Naive thymus-derived CD4-positive, alpha-beta T cell (primary cell): ENCODE measurements at regions not wholly inside any gene's neighbourhood (a gene's known extent, or its start where the extent isn't known, plus 50 kb on each side); places are given as distances from the start of the nearest gene placed in this dataset.
"Not testable (repeated sequence)": the region's sequence is repeated elsewhere in the genome, so short reads cannot be mapped to it uniquely, and the experiment has no call there.

Experiments used
- ATAC-seq: fragments of 150-1000 bp; cut with Tn5 transposase; 2 replicates; pipeline ENCODE4 v1.10.0; 2021; ENCODE audit warnings: mild to moderate bottlenecking, moderate library complexity
- CTCF ChIA-PET: fragments of 350-600 bp; sonication (Branson Sonifier 250); formaldehyde crosslinking; loops from one replicate; lab custom pipeline; 2021; ENCODE audit warnings: antibody characterized with exemption; lab: Charles Lee
- POLR2A ChIA-PET: fragments of 350-600 bp; sonication (Branson Sonifier 250); formaldehyde crosslinking; loops from one replicate; lab custom pipeline; 2021; ENCODE audit warnings: antibody characterized with exemption, inconsistent platforms; lab: Charles Lee
- DNase-seq, 9 donors: peaks; one replicate each; pipeline versions ENCODE4 v3.0.0 to v3.0.0-alpha.2; 2020 to 2022; ENCODE audit warnings: mixed read lengths in 1 of 9
- H3K27ac ChIP-seq: one replicate; pipeline ENCODE4 v1.7.0; 2013; ENCODE audit warnings: mild to moderate bottlenecking, low read depth, low read length, moderate library complexity
- H3K27me3 ChIP-seq, 2 donors: one replicate each; pipeline ENCODE4 v1.7.0; 2013; ENCODE audit warnings: low read length in 2 of 2, mild to moderate bottlenecking in 2 of 2, moderate library complexity in 2 of 2; ENCODE audit not compliant: control insufficient read depth in 2 of 2, insufficient read depth in 2 of 2
- H3K36me3 ChIP-seq, 3 experiments: 1 replicate in 2 of 3; 2 replicates in 1 of 3; pipeline ENCODE4 v1.7.0; 2013; ENCODE audit warnings: low read length in 3 of 3, mild to moderate bottlenecking in 3 of 3, moderate library complexity in 1 of 3; ENCODE audit not compliant: insufficient read depth in 3 of 3, control insufficient read depth in 2 of 3
- H3K4me1 ChIP-seq, 2 donors: one replicate each; pipeline ENCODE4 v1.7.0; 2013; ENCODE audit warnings: low read length in 2 of 2, mild to moderate bottlenecking in 2 of 2, moderate library complexity in 1 of 2; ENCODE audit not compliant: control insufficient read depth in 2 of 2, insufficient read depth in 2 of 2
- H3K4me3 ChIP-seq: 2 replicates; pipeline ENCODE4 v1.7.0; 2013; ENCODE audit warnings: mild to moderate bottlenecking, low read length
- H3K9me3 ChIP-seq, 3 experiments: 1 replicate in 2 of 3; 2 replicates in 1 of 3; pipeline ENCODE4 v1.7.0; 2013; ENCODE audit warnings: low read length in 3 of 3; ENCODE audit not compliant: control insufficient read depth in 2 of 3
- H3K27ac Mint-ChIP-seq, 9 donors: one replicate each; pipeline ENCODE4 v1.8.0; 2020 to 2022; ENCODE audit warnings: mixed read lengths in 9 of 9, mild to moderate bottlenecking in 8 of 9, moderate library complexity in 5 of 9, inconsistent platforms in 2 of 9
- H3K27me3 Mint-ChIP-seq, 5 donors: one replicate each; pipeline ENCODE4 v1.8.0; 2021 to 2022; ENCODE audit warnings: mixed read lengths in 5 of 5, mild to moderate bottlenecking in 1 of 5
- H3K36me3 Mint-ChIP-seq, 5 donors: one replicate each; pipeline ENCODE4 v1.8.0; 2020 to 2022; ENCODE audit warnings: mixed read lengths in 5 of 5, mild to moderate bottlenecking in 3 of 5, inconsistent platforms in 1 of 5
- H3K4me1 Mint-ChIP-seq, 7 donors: one replicate each; pipeline ENCODE4 v1.8.0; 2020 to 2022; ENCODE audit warnings: mixed read lengths in 7 of 7, mild to moderate bottlenecking in 3 of 7, inconsistent platforms in 1 of 7
- H3K4me3 Mint-ChIP-seq, 10 donors: one replicate each; pipeline ENCODE4 v1.8.0; 2020 to 2022; ENCODE audit warnings: mild to moderate bottlenecking in 10 of 10, mixed read lengths in 10 of 10, moderate library complexity in 6 of 10, inconsistent platforms in 2 of 10
- H3K9me3 Mint-ChIP-seq, 11 donors: one replicate each; pipeline ENCODE4 v1.8.0; 2020 to 2022; ENCODE audit warnings: mixed read lengths in 11 of 11, mild to moderate bottlenecking in 4 of 11, inconsistent platforms in 1 of 11, moderate library complexity in 1 of 11
- intact Hi-C, 2 donors: fragments of 100-400 bp; cut with micrococcal nuclease; formaldehyde crosslinking; loops; one replicate each; pipeline ENCODE4 v1.15.1; 2023

GRCh38 chr7:116408166-116408565 is 91.4 kb upstream of the CAV2 start:
- ChIA-PET POLR2A (no interaction called here), CTCF (no interaction called here)
- Histone ChIP-seq H3K27ac (no peak overlapping the region), H3K9me3 (no peaks in the 10 kb centered on the region), H3K36me3 (no peaks in the 10 kb centered on the region), H3K4me3 (no peak overlapping the region), H3K4me1 (no peaks in the 10 kb centered on the region), H3K27me3 (no peaks in the 10 kb centered on the region)
- ATAC-seq, result no peak
- no peak for DNase-seq
- no peaks in the 10 kb centered on the region for H3K36me3 Mint-ChIP-seq
- H3K27ac Mint-ChIP-seq, result no peak overlapping the region
- no peaks in the 10 kb centered on the region for H3K4me1 Mint-ChIP-seq
- intact Hi-C loops, result no loop called here
- H3K4me3 Mint-ChIP-seq, result no peak overlapping the region
- H3K9me3 Mint-ChIP-seq, result peaks cover 0 to 4% (median 0%) of the 10 kb centered on the region in 11 donors
- H3K27me3 Mint-ChIP-seq, result peaks cover 6 to 18% (median 11%) of the 10 kb centered on the region in 5 donors

GRCh38 chr7:116408831-116409453 is 90.6 kb upstream of the CAV2 start:
- intact Hi-C loops, H3K27ac ChIP-seq, H3K9me3 ChIP-seq, H3K4me1 ChIP-seq, H3K9me3 Mint-ChIP-seq, H3K4me3 ChIP-seq, CTCF ChIA-PET, H3K4me3 Mint-ChIP-seq, H3K36me3 Mint-ChIP-seq, DNase-seq, ATAC-seq, H3K4me1 Mint-ChIP-seq, POLR2A ChIA-PET, H3K27ac Mint-ChIP-seq, H3K36me3 ChIP-seq, H3K27me3 ChIP-seq: not testable (repeated sequence)
- H3K27me3 Mint-ChIP-seq, result peaks cover 4 to 15% (median 9%) of the 10 kb centered on the region in 5 donors

GRCh38 chr7:116410694-116411093 is 88.8 kb upstream of the CAV2 start:
- H3K27ac Mint-ChIP-seq, H3K4me1 ChIP-seq, H3K4me1 Mint-ChIP-seq, POLR2A ChIA-PET, H3K9me3 ChIP-seq, H3K27ac ChIP-seq, ATAC-seq, DNase-seq, H3K4me3 ChIP-seq, H3K27me3 ChIP-seq, H3K9me3 Mint-ChIP-seq, intact Hi-C loops, H3K4me3 Mint-ChIP-seq, H3K36me3 Mint-ChIP-seq, CTCF ChIA-PET, H3K36me3 ChIP-seq: not testable (repeated sequence)
- peaks cover 0 to 13% (median 7%) of the 10 kb centered on the region in 5 donors for H3K27me3 Mint-ChIP-seq

- H3K4me1 ChIP-seq, result no peaks in the 10 kb centered on the region
- peaks cover 0 to 4% (median 0%) of the 10 kb centered on the region in 11 donors for H3K9me3 Mint-ChIP-seq
- H3K27me3 Mint-ChIP-seq, result peaks cover 0 to 24% (median 12%) of the 10 kb centered on the region in 5 donors
- no peak overlapping the region for H3K4me3 Mint-ChIP-seq
- no peak for ATAC-seq
- intact Hi-C loops, result no loop called here
- CTCF ChIA-PET, result no interaction called here
- no peak overlapping the region for H3K27ac ChIP-seq
- H3K4me3 ChIP-seq, result no peak overlapping the region
- no peaks in the 10 kb centered on the region for H3K36me3 Mint-ChIP-seq
- DNase-seq, result no peak
- H3K36me3 ChIP-seq, result no peaks in the 10 kb centered on the region
- H3K27ac Mint-ChIP-seq, result no peak overlapping the region
- POLR2A ChIA-PET, result no interaction called here
- H3K9me3 ChIP-seq, result no peaks in the 10 kb centered on the region
- H3K27me3 ChIP-seq, result no peaks in the 10 kb centered on the region
- H3K4me1 Mint-ChIP-seq, result no peaks in the 10 kb centered on the region
Measured at GRCh38 chr7:116417593-116418345, 81.8 kb upstream of the CAV2 start.

- H3K27me3 ChIP-seq, result no peaks in the 10 kb centered on the region
- H3K36me3 ChIP-seq, result no peaks in the 10 kb centered on the region
- no peak overlapping the region for H3K4me3 Mint-ChIP-seq
- no peak overlapping the region for H3K27ac Mint-ChIP-seq
- no peak overlapping the region for H3K27ac ChIP-seq
- no peaks in the 10 kb centered on the region for H3K9me3 ChIP-seq
- H3K4me1 ChIP-seq, result no peaks in the 10 kb centered on the region
- H3K4me3 ChIP-seq, result no peak overlapping the region
- peaks cover 0 to 4% (median 0%) of the 10 kb centered on the region in 11 donors for H3K9me3 Mint-ChIP-seq
- ATAC-seq, result no peak
- ChIA-PET POLR2A (no interaction called here), CTCF (no interaction called here)
- no peak for DNase-seq
- no peaks in the 10 kb centered on the region for H3K36me3 Mint-ChIP-seq
- no peaks in the 10 kb centered on the region for H3K4me1 Mint-ChIP-seq
- intact Hi-C loops, result no loop called here
- peaks cover 0 to 24% (median 12%) of the 10 kb centered on the region in 5 donors for H3K27me3 Mint-ChIP-seq
Measured at GRCh38 chr7:116418524-116418923, 81.0 kb upstream of the CAV2 start.

- ATAC-seq, result no peak
- CTCF ChIA-PET, result no interaction called here
Measured at GRCh38 chr7:116420003-116420402, 79.5 kb upstream of the CAV2 start.

GRCh38 chr7:116421298-116421697 is 78.2 kb upstream of the CAV2 start:
- Histone ChIP-seq H3K4me1 (no peaks in the 10 kb centered on the region), H3K27ac (no peak overlapping the region), H3K36me3 (no peaks in the 10 kb centered on the region), H3K4me3 (no peak overlapping the region), H3K9me3 (no peaks in the 10 kb centered on the region), H3K27me3 (no peaks in the 10 kb centered on the region)
- CTCF ChIA-PET, result no interaction called here
- Mint-ChIP-seq H3K36me3 (no peaks in the 10 kb centered on the region), H3K4me3 (no peak overlapping the region), H3K27me3 (peaks cover 0 to 17% (median 12%) of the 10 kb centered on the region in 5 donors), H3K27ac (no peak overlapping the region), H3K9me3 (no peaks in the 10 kb centered on the region), H3K4me1 (no peaks in the 10 kb centered on the region)
- no peak for DNase-seq
- ATAC-seq, result no peak
- POLR2A ChIA-PET, result no interaction called here
- intact Hi-C loops, result no loop called here

More at GRCh38 chr7:116420003-116420402, 79.5 kb upstream of the CAV2 start:
- H3K4me1 ChIP-seq, result no peaks in the 10 kb centered on the region
- no peak for DNase-seq
- no peak overlapping the region for H3K4me3 ChIP-seq
- no peak overlapping the region for H3K27ac Mint-ChIP-seq
- POLR2A ChIA-PET, result no interaction called here
- peaks cover 0 to 22% (median 12%) of the 10 kb centered on the region in 5 donors for H3K27me3 Mint-ChIP-seq
- H3K4me1 Mint-ChIP-seq, result no peaks in the 10 kb centered on the region
- no peak overlapping the region for H3K27ac ChIP-seq
- no peaks in the 10 kb centered on the region for H3K36me3 ChIP-seq
- H3K36me3 Mint-ChIP-seq, result no peaks in the 10 kb centered on the region
- intact Hi-C loops, result no loop called here
- H3K27me3 ChIP-seq, result no peaks in the 10 kb centered on the region
- no peaks in the 10 kb centered on the region for H3K9me3 ChIP-seq
- H3K4me3 Mint-ChIP-seq, result no peak overlapping the region
- H3K9me3 Mint-ChIP-seq, result peaks cover 0 to 4% (median 0%) of the 10 kb centered on the region in 11 donors
